HCT116 (cell line): ENCODE measurements at regions not wholly inside any gene's neighbourhood (a gene's known extent, or its start where the extent isn't known, plus 50 kb on each side); places are given as distances from the start of the nearest gene placed in this dataset.

ENCODE experiments used
- ATAC-seq: fragments of 200-7000 bp; cut with Tn5 transposase; 2 replicates; pipeline ENCODE4 v1.9.1; 2020; ENCODE audit warnings: mild to moderate bottlenecking, moderate library complexity
- BruUV-seq: library from RNA; stranded (reverse); fragments of 400-500 nt; replicated peaks from 2 replicates; lab custom pipeline; 2021; lab: Mats Ljungman, UMichigan
- CTCF ChIA-PET: fragments of 300-600 bp; sonication (Branson Sonifier 250); formaldehyde crosslinking; loops from one replicate; lab custom pipeline; 2021; ENCODE audit warnings: antibody characterized with exemption; lab: Charles Lee
- POLR2A ChIA-PET: fragments of 300-600, 350-600 bp; sonication (Branson Sonifier 250); formaldehyde crosslinking; loops from one replicate; lab custom pipeline; 2021; ENCODE audit warnings: antibody characterized with exemption; lab: Charles Lee
- RAD21 ChIA-PET, 2 experiments: fragments of 300-600 bp; sonication (Branson Sonifier 250); formaldehyde crosslinking; loops; one replicate each; lab custom pipeline; 2023; ENCODE audit warnings: low total read pairs in 2 of 2; ENCODE audit not compliant: uncharacterized antibody in 2 of 2, unreplicated experiment in 2 of 2, low non-redundant PET in 1 of 2; lab: Charles Lee
- DNase-seq: peaks from one replicate; pipeline ENCODE4 v3.0.0-alpha.2; 2010; ENCODE audit warnings: low read depth, low spot score
- H2AFZ ChIP-seq: fragments of 200-600 bp; shearing (Covaris generic), sonication (generic); 2 replicates; pipeline ENCODE4 v1.6.1; 2017; ENCODE audit warnings: low read depth, mixed run types, mixed read lengths, antibody characterized with exemption, low read length; ENCODE audit not compliant: poor library complexity, severe bottlenecking
- H3K27ac ChIP-seq: 2 replicates; pipeline ENCODE4 v1.5.1; 2012; ENCODE audit warnings: low read depth, low read length
- H3K27me3 ChIP-seq: fragments of 200-600 bp; sonication (generic); 2 replicates; pipeline ENCODE4 v1.6.1; 2016; ENCODE audit warnings: mixed run types, low read length, mixed read lengths; ENCODE audit not compliant: insufficient read depth
- H3K36me3 ChIP-seq, 2 experiments: fragments of 200-500 bp in 1 of 2; fragments of 200-600 bp in 1 of 2; sonication (Bioruptor generic) in 1 of 2; sonication (generic) in 1 of 2; 2 replicates each; pipeline versions ENCODE4 v1.5.1 to v1.6.1; 2014 to 2016; ENCODE audit warnings: low read length in 2 of 2, inconsistent platforms in 1 of 2, mixed read lengths in 1 of 2, mixed run types in 1 of 2; ENCODE audit not compliant: insufficient read depth in 2 of 2, control insufficient read depth in 1 of 2
- H3K4me1 ChIP-seq, 2 experiments: fragments of 200-600 bp in 1 of 2; sonication (generic) in 1 of 2; 2 replicates each; pipeline versions ENCODE4 v1.5.1 to v1.6.1; 2012 to 2017; ENCODE audit warnings: low read length in 2 of 2, inconsistent platforms in 1 of 2, mild to moderate bottlenecking in 1 of 2, mixed read lengths in 1 of 2, mixed run types in 1 of 2, moderate library complexity in 1 of 2; ENCODE audit not compliant: insufficient read depth in 2 of 2, control insufficient read depth in 1 of 2
- H3K4me2 ChIP-seq: fragments of 200-600 bp; sonication (generic); 2 replicates; pipeline ENCODE4 v1.6.1; 2017; ENCODE audit warnings: mixed run types, low read length, mixed read lengths
- H3K4me3 ChIP-seq, 2 experiments: fragments of 200-600 bp in 1 of 2; sonication (generic) in 1 of 2; replicated peaks in 1 of 2; 2 replicates each; pipeline ENCODE4 v1.5.1; 2011 to 2016; ENCODE audit warnings: low read length in 2 of 2, control low read depth in 1 of 2, low read depth in 1 of 2, mild to moderate bottlenecking in 1 of 2, mixed read lengths in 1 of 2, mixed run types in 1 of 2
- H3K79me2 ChIP-seq: fragments of 200-600 bp; sonication (generic); 2 replicates; pipeline ENCODE4 v1.6.1; 2017; ENCODE audit warnings: mild to moderate bottlenecking, mixed run types, low read length, moderate library complexity, mixed read lengths; ENCODE audit not compliant: insufficient read depth
- H3K9ac ChIP-seq: fragments of 200-600 bp; sonication (generic); 2 replicates; pipeline ENCODE4 v1.6.1; 2016; ENCODE audit warnings: low read length, mixed read lengths
- H3K9me2 ChIP-seq: fragments of 200-600 bp; sonication (generic), shearing (Covaris generic); 2 replicates; pipeline ENCODE4 v1.6.1; 2017; ENCODE audit warnings: mixed run types, mild to moderate bottlenecking, moderate library complexity; ENCODE audit not compliant: insufficient read depth
- H3K9me3 ChIP-seq, 2 experiments: fragments of 200-500 bp in 1 of 2; fragments of 200-600 bp in 1 of 2; sonication (Bioruptor generic) in 1 of 2; sonication (generic) in 1 of 2; 2 replicates each; pipeline ENCODE4 v1.6.1; 2014 to 2017; ENCODE audit warnings: low read length in 2 of 2, mixed read lengths in 2 of 2, inconsistent platforms in 1 of 2, low read depth in 1 of 2, mild to moderate bottlenecking in 1 of 2, mixed run types in 1 of 2, moderate library complexity in 1 of 2; ENCODE audit not compliant: control insufficient read depth in 1 of 2, insufficient read depth in 1 of 2
- H4K20me1 ChIP-seq: fragments of 200-600 bp; sonication (generic), shearing (Covaris generic); 2 replicates; pipeline ENCODE4 v1.6.1; 2017; ENCODE audit warnings: mixed run types, mild to moderate bottlenecking, moderate library complexity; ENCODE audit not compliant: insufficient read depth
- CEBPB ChIP-seq: IDR thresholded peaks from 2 replicates; pipeline ENCODE4 v1.6.1; 2012; ENCODE audit warnings: low read depth
- EZH2 ChIP-seq: fragments of 200-600 bp; sonication (generic); IDR thresholded peaks from 2 replicates; pipeline ENCODE4 v1.6.1; 2017; ENCODE audit warnings: antibody characterized with exemption, mixed run types
- EZH2phosphoT487 ChIP-seq: fragments of 200-600 bp; IDR thresholded peaks from 2 replicates; pipeline ENCODE4 v1.6.1; 2018; ENCODE audit warnings: antibody characterized with exemption, borderline replicate concordance
- MAX ChIP-seq: IDR thresholded peaks from 2 replicates; pipeline ENCODE4 v1.6.1; 2012
- REST ChIP-seq: IDR thresholded peaks from 2 replicates; pipeline ENCODE4 v1.6.1; 2012; ENCODE audit warnings: low read depth
- SRF ChIP-seq: IDR thresholded peaks from 2 replicates; pipeline ENCODE4 v1.6.1; 2012; ENCODE audit warnings: low read depth
- YY1 ChIP-seq: IDR thresholded peaks from 2 replicates; pipeline ENCODE4 v1.6.1; 2011; ENCODE audit warnings: low read length, low read depth, moderate library complexity, mild to moderate bottlenecking; ENCODE audit not compliant: insufficient replicate concordance; ENCODE audit errors: extremely low read depth
- intact Hi-C: fragments of 100-400 bp; cut with micrococcal nuclease; formaldehyde crosslinking; loops from 2 replicates; pipeline ENCODE4 v1.10.0; 2022

GRCh38 chr12:113689047-113689610 is 217.5 kb upstream of the LHX5 start:
- Histone ChIP-seq H4K20me1 (no peaks in the 10 kb centered on the region), H3K36me3 (no peaks in the 10 kb centered on the region), H3K4me2 (no peak overlapping the region), H3K9ac (no peak overlapping the region), H3K4me1 (no peaks in the 10 kb centered on the region), H3K4me3 (no peak overlapping the region), H3K9me2 (no peaks in the 10 kb centered on the region), H3K27ac (no peak overlapping the region), H2AFZ (no peak overlapping the region), H3K27me3 (no peaks in the 10 kb centered on the region), H3K9me3 (no peaks in the 10 kb centered on the region), H3K79me2 (no peaks in the 10 kb centered on the region)
- intact Hi-C loops = no loop called here
- no TSS peak for BruUV-seq
- ChIA-PET POLR2A (no interaction called here), CTCF (no interaction called here), RAD21 (no interaction called here)
- ATAC-seq (no peak), DNase-seq (no peak)
- no peak for TF ChIP-seq REST
- TF ChIP-seq EZH2phosphoT487 = no peak

GRCh38 chr12:113688313-113688712 is 216.6 kb upstream of the LHX5 start:
- Histone ChIP-seq H3K27me3 (no peaks in the 10 kb centered on the region), H3K4me3 (no peak overlapping the region), H3K9me3 (no peaks in the 10 kb centered on the region), H3K4me1 (no peaks in the 10 kb centered on the region), H3K36me3 (no peaks in the 10 kb centered on the region), H2AFZ (no peak overlapping the region), H3K27ac (no peak overlapping the region), H3K9me2 (no peaks in the 10 kb centered on the region), H3K4me2 (no peak overlapping the region), H4K20me1 (no peaks in the 10 kb centered on the region), H3K79me2 (no peaks in the 10 kb centered on the region), H3K9ac (no peak overlapping the region)
- CTCF ChIA-PET = no interaction called here
- no peak for DNase-seq
- BruUV-seq = no TSS peak
- intact Hi-C loops = no loop called here
- TF ChIP-seq YY1 (no peak), CEBPB (no peak), SRF (no peak), EZH2 (no peak), MAX (no peak)
- ATAC-seq = no peak
- POLR2A ChIA-PET = no interaction called here
- RAD21 ChIA-PET = no interaction called here
